HG03175 (cell line): ENCODE measurements at regions not wholly inside any gene's neighbourhood (a gene's known extent, or its start where the extent isn't known, plus 50 kb on each side); places are given as distances from the start of the nearest gene placed in this dataset.
"Not testable (repeated sequence)": the region's sequence is repeated elsewhere in the genome, so short reads cannot be mapped to it uniquely, and the experiment has no call there.

Experiments used
- ATAC-seq: cut with Tn5 transposase; IDR thresholded peaks from one replicate; pipeline ENCODE4 v1.9.1; 2021; ENCODE audit warnings: mild to moderate bottlenecking, moderate library complexity; ENCODE audit not compliant: unreplicated experiment

DNA sequence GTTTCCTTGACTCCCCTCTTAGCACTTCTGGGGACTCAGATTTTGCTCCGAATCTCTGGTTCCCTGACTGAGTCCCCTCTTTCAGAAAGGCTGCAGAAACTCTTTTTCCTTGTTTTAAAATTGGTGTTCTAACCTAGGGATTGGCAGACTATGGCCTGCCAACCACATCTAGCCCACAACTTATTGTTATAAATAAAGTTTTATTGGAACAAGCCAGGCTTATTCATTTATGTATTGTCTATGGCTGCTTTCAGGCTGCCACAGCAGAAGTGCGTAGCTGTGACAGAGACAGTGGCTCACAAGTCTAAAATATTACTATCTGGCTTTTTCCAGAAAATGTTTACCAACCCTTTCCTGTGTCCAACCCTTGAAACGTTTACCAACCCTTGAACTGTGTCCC lies 81.7 kb downstream of the IER5 start:
- ATAC-seq, result no peak

DNA sequence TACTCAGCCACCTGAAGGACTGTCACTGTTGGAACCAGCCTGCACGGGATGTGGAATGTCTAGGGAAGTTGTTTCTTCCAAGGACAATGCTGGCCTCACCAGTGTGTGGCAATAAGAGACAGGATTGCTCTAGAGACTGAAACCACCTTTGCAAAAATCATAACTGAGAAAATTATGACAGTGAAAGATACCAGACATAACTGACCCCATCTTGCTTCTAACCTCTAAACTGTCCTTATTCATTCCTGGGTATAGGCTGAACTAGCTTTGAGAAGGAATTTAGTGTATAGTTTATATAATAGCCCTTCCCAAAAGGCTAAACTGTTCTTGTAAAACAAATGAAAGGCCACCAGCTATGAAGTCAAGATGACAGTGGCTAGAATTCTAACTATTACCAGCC lies 83.6 kb downstream of the IER5 start:
- no peak for ATAC-seq

DNA sequence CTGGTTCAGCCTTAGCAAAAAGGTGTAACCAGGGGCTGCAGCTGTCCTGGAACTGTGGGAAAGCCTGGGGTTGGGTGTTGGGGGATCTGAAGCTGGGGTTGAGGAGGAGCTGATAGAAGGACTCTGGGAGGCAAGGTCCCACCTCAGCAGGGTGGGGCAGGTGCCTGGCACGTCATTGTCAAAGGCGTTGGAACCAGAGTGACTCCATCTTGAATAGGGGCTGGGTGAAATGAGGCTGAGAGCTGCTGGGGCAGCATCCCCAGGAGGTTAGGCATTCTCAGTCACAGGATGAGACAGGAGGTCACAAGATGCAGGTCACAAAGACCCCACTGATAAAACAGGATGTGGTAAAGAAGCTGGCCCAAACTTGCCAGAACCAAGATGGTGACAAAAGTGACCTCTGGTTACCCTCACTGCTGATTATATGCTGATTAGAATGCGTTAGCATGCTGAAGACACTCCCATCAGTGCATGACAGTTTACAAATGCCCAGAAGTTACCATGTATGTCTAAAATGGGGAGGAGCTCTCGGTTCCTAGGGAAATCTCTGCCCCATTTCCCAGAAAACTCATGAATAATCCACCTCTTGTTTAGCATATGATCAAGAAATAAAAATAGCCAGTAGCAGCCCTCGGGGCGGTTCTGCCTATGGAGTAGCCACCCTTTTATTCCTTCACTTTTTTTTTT lies 85.4 kb downstream of the IER5 start:
- ATAC-seq, result no peak

DNA sequence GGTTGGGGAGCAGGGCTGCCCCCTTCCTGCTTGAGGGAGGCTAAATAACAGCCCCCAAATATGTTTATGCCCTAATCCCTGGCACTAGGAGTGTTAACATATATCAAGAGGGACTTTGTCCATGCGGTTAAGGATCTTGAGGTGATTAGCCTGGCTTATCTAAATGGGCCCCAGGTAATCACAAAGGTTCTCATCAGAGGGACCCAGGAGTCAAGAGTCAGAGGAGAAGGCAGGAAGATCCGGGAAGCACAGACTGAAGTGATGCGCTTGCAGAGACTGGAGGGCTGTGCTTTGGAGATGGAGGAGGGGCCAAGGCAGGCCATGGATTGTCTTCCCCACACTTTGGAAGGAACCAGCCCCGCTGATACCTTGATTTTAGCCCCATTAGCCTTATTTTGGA lies 86.4 kb downstream of the IER5 start:
- no peak for ATAC-seq

DNA sequence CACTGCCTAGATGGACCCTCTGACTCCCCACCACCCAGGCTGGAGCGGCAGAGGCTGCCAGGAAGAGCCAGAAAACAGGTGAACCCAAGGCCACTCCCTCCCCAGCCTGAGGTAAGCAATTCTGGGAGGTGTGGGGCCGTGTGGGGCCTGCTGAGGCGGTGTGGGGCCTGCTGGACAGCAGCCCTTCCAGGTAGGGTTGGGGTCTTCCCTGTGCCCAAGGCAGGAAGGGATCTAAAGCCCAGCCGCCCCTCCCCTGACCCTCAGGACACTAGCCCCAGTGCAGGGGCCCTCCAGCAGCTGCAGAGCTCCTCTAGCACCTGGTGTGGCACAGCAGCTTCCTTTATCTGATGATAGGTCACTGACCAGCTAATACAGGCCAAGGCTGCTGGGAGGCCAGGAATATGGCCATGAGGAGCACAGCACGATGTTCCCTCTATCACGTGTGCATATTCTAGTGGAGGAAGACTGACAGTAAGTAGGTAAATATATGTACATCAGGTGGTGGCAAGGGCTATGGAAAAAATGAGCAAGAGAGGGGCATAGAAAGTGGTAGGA lies 86.9 kb downstream of the IER5 start:
- ATAC-seq, result no peak

DNA sequence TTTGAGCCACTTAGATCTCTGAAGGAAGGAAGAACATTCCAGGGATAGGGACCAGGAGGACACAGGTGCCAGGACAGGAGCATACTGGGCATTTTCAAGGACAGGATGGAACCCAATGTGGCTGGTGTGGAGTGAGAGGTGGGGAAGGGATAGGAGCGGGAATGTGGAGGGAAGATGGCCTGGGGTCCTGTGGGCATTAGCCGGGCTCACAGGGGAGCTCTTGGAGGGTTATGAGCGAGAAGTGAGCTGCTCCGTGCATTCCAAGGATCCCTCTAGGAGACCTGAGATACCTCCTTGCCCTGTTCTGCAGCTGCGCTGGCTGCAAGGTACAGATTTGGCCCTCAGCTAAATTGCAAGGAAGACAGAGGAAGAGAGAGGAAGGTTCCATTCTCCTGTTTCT lies 87.5 kb downstream of the IER5 start:
- no peak for ATAC-seq

DNA sequence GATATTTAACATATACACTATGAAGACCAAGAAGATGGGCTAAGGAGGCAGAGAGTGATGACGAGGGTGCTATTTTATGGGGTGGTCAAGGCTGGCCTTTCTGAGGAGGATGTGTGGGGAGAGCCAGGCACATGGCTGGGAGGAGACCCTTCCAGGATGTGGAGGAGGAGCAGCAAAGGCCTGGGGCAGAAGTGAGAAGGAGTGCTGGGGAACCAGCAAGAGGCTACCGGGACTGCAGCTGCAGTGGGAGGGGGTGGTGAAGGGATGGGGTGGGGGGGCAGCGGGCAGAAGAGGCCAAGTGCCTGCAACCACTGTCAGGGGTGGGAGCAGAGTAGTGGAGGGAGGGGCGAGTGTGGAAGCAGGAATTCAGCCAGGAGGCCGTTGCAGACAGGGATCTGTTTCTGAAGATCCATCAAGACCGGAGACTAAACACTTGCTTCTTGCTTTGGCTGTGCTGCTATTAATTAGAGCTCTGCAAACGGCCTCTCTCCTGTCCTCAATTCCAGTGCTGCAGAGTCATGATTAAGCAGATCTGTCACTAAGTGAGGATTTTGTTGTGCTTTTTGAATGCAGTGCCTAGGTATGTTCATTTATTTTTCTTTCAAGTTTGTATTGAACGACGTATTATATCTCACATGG lies 89.9 kb downstream of the IER5 start:
- ATAC-seq, result no peak

DNA sequence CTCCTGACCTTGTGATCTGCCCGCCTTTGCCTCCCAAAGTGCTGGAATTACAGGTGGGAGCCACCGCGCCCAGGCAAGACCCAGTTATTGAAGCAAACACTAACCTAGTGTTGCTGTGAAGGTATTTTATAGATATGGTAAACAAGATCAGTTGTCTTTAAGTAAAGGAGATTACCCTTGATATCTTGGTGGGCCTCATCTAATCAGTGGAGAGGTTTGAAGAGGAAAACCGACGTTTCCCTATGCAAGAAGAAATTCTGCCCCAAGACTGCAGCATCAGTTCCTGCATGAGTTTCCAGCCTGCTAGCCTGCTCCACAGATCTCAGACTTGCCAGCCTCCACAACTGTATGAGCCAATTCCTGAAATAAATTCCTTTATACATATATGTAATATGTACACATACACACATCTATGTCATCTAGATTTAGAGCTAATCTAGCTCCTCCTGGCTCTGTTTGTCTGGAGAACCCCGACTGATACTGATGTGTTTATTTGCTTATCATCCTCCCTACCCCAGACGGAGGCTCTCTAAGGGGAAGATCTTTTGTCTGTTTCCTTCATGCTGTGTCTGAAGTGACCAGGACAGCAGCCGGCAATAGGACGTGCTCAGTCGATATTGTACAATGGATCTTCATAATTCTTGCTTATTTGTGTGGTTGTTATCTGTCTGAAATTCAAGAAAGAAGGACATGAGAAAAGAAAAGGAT lies 90.9 kb downstream of the IER5 start:
- no peak for ATAC-seq

DNA sequence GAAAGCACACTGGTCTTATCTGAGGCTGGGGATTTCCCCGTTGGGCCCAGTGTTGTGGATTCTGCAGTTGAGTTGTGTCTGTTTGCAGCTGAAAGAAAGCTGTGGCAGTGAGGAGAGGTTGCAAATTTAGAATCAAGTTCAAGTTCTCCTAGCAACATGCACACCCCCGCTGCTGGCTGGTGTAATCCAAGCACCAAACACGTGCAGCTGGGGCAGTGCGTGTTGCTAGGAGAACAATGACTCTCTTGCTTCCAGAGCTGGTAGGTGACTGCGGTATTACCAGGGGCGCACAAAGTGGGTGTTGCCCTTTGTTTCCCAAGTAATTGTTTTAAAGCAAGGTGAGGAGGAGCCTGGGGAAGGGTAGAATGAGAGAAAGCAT lies 91.5 kb downstream of the IER5 start:
- ATAC-seq, result no peak

DNA sequence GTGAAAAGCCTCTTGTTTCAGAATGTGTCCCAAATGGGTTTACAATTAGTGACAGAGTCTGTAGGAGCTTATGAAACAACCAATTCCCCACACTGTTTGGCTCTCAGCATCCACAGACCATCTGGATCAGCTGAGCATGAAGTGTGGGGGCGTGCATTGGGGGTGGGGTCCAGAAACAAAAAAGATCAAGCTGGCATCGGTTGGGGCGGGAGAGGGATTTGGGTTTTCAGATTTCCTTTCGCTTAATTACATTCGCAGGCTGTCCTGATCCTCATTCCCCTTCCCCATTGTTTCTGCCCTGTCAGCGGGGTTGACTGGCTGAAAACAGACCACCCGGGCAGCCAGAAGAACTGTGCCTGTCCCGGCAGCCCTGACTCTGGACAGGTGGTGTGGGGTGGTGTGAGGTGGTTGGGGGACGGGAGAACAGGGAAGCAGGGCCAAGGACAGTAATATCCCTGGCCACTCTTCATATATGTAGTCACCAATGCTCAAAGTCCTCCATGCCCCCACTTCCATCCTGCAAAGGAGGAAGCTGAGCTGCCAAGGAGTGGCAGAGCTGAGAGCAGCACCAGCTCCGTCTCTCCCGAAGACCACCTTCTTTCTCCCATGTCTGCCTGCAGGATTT lies 92.0 kb downstream of the IER5 start:
- ATAC-seq, result no peak

DNA sequence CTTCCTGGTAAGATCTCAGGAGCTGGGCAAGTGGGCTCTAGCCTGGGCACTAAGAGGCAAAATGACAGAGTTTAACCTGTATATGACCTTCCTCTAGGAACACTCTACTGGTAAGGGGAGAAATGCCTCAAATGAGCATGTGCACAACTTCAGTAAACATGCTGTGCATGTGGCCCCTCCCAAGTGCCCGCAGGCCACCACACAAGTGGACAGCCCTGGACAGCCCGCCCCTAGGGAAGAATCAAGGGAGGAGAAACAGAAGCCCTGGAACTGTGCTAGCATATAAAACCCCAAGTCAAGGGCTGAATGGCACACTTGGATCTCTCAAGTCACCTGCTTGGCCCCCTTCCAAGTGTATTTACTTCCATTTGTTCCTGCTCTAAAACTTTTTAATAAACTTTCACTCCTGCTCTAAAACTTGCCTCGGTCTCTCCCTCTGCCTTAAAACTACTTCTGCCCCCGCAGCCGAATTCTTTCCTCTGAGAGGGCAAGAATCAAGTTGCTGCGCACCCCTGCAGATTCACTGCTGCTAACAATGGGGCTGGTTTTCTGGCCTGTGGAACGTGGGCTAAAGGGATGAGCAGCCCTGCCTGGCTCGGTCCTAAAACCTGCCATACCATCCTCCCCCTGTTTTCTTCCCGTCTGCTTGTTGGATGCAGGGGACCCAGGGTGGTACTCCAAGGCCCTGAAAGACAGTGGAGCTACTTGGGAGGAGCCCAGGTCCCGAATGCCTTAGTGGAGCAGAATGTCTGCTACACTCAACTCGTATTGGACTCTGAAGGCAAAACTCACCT lies 93.5 kb downstream of the IER5 start:
- no peak for ATAC-seq

DNA sequence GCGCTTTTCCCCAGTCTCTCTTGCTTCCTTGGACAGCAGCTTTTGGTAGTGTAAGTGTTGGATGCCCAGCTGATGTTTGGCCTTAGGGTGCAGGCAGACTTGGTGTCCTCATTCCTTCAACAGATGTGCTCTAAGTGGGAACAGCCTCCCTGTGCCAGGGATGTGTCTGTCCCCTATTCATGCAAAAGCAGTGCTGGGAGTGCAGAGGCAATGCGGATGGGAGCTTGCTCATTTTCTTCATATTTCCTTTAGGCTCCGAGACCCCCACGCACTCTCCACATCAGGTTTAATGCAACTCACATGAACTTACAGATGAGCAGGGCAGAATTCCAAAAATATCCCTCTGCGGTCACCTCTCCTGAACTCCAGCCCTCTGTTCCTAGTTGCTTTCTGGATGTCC lies 96.1 kb downstream of the IER5 start:
- ATAC-seq, result no peak

DNA sequence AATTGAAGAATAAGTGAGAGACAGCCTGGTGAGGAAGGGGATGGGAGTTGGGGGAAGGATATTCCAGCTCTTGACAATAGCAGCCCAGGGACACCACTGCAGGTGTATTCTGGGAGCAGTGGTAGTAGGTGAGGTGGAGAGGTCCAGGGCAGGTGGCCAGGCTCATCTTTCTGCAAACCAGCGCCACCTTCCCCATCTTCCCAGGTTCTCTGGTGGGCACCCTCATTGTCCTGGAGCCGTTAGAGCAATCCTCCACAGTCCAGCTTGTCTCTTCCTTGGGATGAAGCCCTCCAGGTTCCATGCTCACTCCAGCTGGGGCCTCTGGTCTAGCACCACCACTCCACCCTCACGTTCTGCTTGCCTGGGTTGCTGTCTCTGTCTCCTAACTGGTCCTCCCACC lies 97.0 kb downstream of the IER5 start:
- ATAC-seq, result no peak

DNA sequence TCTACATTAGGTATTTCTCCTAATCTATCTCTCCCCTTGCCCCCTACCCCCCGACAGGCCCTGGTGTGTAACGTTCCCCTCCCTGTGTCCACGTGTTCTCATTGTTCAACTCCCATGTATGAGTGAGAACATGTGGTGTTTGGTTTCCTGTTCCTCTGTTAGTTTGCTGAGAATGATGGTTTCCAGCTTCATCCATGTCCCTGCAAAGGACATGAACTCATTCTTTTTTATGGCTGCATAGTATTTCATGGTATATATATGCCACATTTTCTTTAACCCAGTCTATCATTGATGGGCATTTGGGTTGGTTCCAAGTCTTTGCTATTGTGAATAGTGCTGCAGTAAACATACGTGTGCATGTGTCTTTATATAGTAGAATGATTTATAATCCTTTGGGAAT lies 97.6 kb downstream of the IER5 start:
- not testable (repeated sequence) for ATAC-seq

DNA sequence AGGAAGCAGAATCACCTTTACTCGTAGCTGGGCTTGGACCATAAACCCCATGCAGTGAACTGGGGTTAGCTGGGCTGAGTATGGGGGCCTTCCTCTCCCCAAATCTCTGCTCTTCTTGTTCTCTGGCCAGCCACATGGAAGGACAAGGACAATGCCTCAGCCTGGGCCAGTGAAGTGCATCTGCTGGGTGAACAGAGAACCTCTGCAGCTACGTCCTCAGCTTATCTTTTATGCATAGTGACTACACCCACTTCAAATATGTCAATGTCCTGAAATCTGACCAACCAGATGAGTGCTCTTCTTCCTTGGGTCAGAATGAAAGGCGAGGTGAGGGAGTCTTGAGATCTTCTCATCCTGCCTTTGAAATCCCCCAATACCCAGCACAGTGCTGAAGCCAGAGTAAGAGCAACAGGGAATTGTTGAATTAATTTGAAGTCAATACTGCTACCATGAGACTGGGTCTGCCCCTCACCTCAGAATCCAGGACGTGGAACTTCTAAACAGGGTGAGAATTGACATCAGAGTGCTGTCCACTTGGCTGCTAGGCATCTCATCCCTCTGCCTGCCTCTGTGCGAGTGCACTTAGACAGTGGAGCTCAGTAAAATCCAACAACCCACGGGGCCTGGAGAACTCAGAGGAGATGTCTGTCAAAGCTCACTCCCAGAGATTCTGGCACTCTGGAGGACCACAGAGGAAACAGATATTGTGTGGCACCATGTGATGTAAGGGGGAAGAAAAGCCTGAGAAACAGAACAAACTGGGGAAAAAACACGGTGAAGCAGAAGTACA lies 99.0 kb downstream of the IER5 start:
- ATAC-seq, result no peak

DNA sequence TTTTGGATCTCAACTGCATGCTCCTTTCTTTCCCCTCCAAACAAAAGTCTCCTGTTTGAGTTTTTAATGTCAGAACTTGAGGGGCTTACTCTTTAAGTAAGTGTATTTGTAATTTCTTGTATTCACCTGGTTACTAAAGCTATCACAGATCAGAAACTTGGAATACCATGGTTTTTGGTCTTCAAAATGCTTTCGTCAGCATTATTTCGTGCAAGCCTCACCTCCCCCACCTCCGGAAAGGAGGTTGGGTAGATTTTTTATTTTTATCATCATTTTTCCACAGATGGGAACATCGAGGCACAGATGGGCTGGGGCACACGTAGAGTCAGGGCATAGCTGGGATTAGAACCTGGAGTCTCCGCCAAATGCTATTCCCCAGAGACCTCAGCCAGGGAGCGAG lies 100.7 kb downstream of the IER5 start:
- no peak for ATAC-seq

DNA sequence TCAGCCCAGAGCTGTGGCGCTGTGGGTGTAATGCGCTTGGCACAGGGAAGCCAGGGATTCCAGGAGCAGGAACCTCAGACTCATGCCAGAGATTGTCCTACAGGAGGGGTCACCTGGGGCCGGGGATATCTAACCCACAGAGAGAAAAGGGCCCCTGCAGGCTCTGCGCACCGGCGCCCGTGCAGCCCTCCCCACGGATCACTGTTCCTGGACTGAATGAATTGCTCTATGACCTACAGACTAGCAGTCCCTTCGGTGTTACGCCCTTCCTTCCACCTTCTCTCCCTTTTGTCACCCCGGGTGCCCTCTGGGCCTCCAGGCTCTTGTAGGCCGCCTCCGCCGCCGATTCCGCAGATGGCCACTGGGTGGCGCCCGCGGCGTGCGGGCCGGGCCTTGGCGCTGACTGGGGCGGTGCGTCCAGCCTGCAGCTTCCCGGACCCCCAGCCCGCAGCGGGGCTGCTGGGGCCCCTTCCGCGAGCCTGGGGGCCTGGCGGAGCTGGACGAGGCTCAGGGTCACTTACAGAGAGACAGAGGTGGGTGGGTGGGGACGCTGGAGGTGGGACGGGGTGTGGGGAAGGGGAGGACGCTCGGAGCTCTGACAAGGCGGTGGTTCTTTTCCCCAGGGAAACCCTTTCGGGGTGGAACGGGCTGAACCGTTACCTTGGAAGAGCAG lies 101.3 kb downstream of the IER5 start:
- peak; percentile 76 for ATAC-seq

DNA sequence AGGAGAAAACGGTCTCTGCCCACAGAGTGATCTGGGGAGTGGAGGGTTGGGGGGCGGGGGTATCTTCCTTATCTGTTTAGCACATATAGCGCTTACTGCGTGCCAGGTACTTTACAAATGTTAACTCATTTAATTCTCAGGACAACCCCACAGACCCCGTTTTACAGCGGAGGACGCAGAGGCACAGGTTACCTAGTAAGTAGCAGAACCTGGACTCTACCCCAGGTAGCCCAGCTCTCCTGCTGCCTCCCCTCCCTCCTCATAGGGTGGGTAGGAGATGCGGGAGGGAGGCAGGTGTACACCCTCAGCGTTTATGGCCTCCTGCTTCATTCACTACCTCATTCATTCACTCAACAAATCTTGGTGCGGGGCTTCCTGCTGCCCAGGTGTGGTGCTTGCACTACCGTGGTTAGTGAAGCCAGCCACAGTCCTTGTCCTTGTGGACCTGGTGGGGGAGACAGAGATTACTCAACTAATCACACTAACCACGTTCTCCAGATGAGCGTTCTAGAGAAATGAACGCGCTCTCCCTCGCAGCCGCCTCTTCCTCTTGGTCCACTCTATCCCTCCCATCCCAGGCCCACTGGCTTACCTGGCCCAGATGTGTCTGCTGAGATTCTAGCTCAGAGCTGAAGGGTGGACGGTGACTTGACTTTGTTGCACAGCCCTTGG lies 102.0 kb downstream of the IER5 start:
- no peak for ATAC-seq

DNA sequence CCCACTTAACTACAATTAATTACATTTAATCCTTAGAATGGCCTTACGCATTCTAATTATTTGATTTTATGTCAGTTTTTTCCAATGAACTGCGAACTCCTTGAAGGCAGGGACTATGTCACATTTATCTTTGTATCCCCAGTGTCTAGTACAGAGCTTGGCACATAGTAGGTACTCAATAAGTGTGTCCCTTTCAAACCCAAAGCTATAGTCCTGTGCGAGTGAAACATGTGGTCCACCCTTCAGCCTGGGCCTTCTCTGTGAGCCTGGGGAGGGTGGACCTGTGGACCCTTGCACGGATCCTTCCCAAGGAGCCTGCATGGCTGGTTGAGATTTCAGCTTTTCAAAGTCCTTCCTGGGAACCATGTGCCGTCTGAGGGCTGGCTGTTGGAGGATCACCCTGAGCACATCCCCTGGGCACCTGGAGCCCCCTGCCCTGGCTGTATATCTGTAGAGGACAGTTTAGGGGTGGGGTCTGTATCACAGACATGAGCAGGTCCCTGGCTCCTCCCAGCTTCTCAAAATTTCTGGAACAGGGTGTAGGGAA lies 103.1 kb downstream of the IER5 start:
- no peak for ATAC-seq
